ENCODE measurements at regions not wholly inside any gene's neighbourhood (a gene's known extent, or its start where the extent isn't known, plus 50 kb on each side); places are given as distances from the start of the nearest gene placed in this dataset.
"Not testable (repeated sequence)": the region's sequence is repeated elsewhere in the genome, so short reads cannot be mapped to it uniquely, and the experiment has no call there.

DNA sequence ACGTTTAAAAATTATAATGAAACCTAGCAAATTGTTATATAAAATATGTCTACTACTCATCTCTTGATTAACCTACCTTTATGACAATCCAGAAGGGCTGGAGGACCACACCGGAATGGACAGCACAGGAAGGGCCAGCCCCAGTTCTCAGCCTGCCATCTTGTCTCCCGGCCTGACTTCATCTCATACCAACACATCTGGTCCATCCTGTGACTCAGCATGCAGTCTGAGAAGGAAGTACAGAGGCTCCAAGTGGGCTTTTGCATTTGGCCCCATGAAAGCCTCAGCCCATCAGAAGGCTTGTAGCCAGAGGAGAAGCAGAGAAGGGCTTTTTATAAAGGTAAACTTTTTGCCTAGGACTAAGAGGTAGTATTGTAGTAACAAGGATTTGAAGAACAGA is 436.6 kb downstream of the MRPL39 start:
- DNase-seq (ENCODE audit: low read depth, low spot score): no peak
- TF ChIP-seq FOXP2 (optimal IDR thresholded peaks at IDR 0.05; ENCODE audit: control extremely low read depth, extremely low read length, insufficient read depth) (no peak), POLR2AphosphoS5 (IDR thresholded peaks at IDR 0.05; ENCODE audit: borderline replicate concordance, low read depth, low read length) (no peak), EZH2 (IDR thresholded peaks at IDR 0.05) (no peak)
- Histone ChIP-seq H3K4me3 (no peak overlapping the region), H3K36me3 (ENCODE audit: insufficient read depth, low read length) (no peaks in the 10 kb centered on the region), H3K27ac (no peak overlapping the region), H3K9ac (ENCODE audit: insufficient read length) (no peak overlapping the region), H3K9me3 (ENCODE audit: low read depth, low read length) (no peaks in the 10 kb centered on the region; the same call in 1 of the 2 replicates)

DNA sequence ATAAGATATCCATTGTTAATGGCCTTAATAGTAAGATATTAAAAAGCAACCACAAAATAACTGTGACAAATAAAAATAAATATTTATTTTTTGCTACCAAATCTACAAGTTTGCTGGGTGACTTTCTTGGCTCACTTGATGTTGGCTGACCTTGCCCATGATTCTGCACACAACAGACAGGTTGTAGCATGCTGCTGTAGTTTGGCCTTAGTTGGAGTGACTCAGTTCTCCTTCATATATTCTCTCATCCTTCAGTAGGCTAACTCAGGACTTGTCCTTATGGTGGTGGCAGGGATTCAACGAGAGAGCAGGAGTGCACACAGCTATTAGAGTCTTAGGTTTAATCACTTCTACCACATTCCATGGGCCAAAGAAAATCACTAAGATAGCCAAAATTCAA is 437.9 kb downstream of the MRPL39 start:
- no peak for TF ChIP-seq POLR2AphosphoS5 (IDR thresholded peaks at IDR 0.05; ENCODE audit: borderline replicate concordance, low read depth, low read length)
- TF ChIP-seq FOXP2 (optimal IDR thresholded peaks at IDR 0.05; ENCODE audit: control extremely low read depth, extremely low read length, insufficient read depth): no peak
- TF ChIP-seq EZH2 (IDR thresholded peaks at IDR 0.05): no peak

DNA sequence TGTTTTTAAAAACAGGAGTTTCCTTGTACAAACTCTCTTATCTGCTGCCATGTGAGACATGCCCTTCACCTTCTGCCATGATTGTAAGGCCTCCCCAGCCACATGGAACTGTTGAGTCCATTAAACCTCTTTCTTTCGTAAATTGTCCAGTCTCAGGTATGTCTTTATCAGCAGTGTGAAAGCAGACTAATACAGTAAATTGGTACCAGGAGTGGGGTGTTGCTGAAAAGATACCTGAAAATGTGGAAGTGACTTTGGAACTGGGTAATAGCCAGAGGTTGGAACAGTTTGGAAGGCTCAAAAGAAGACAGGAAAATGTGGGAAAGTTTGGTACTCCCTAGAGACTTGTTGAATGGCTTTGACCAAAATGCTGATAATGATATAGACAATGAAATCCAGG is 440.4 kb downstream of the MRPL39 start:
- not testable (repeated sequence) for DNase-seq (ENCODE audit: low read depth, low spot score); H3K4me3 ChIP-seq; H3K9ac ChIP-seq (ENCODE audit: insufficient read length); H3K27ac ChIP-seq; H3K36me3 ChIP-seq (ENCODE audit: insufficient read depth, low read length); H3K9me3 ChIP-seq (ENCODE audit: low read depth, low read length)

More for the DNA sequence above, 437.9 kb downstream of the MRPL39 start:
- no peaks in the 10 kb centered on the region; the same call in 1 of the 2 replicates for H3K9me3 ChIP-seq (ENCODE audit: low read depth, low read length)
- H3K9ac ChIP-seq (ENCODE audit: insufficient read length): no peak overlapping the region
- DNase-seq (ENCODE audit: low read depth, low spot score): no peak
- H3K36me3 ChIP-seq (ENCODE audit: insufficient read depth, low read length): no peaks in the 10 kb centered on the region
- no peak overlapping the region for H3K27ac ChIP-seq
- no peak overlapping the region for H3K4me3 ChIP-seq

DNA sequence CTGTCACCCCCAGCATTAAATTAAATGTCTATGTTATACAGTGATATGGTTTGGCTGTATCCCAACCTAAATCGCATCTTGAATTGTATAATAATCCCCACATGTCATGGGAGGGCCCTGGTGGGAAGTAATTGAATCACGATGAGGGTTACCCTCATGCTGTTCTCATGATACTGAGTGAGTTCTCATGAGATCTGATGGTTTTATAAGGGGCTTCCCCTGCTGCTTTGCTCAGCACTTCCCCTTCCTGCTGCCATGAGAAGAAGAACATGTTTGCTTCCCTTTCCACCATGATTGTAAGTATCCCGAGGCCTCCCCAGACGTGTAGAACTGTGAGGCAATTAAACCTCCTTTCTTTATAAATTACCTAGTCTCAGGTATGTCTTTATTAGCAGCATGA is 445.7 kb downstream of the MRPL39 start:
- Histone ChIP-seq H3K27ac (no peak overlapping the region), H3K4me3 (no peak overlapping the region), H3K9ac (ENCODE audit: insufficient read length) (no peak overlapping the region), H3K9me3 (ENCODE audit: low read depth, low read length) (no peaks in the 10 kb centered on the region), H3K36me3 (ENCODE audit: insufficient read depth, low read length) (no peaks in the 10 kb centered on the region)
- TF ChIP-seq POLR2AphosphoS5 (IDR thresholded peaks at IDR 0.05; ENCODE audit: borderline replicate concordance, low read depth, low read length) (no peak), FOXP2 (optimal IDR thresholded peaks at IDR 0.05; ENCODE audit: control extremely low read depth, extremely low read length, insufficient read depth) (no peak), EZH2 (IDR thresholded peaks at IDR 0.05) (no peak)
- no peak for DNase-seq (ENCODE audit: low read depth, low spot score)

DNA sequence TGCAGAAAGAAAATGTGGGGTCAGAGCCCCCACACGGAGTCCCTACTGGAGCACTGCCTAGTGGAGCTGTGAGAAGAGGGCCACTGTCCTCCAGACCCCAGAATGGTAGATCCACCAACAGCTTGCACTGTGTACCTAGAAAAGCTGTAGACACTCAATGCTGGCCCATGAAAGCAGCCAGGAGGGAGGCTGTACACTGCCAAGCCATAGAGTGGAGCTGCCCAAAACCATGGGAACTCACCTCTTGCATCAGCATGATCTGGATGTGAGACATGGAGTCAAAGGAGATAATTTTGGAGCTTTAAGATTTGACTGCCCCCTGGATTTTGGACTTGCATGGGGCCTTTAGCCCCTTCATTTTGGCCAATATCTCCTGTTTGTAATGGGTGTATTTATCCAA is 452.3 kb downstream of the MRPL39 start:
- DNase-seq (ENCODE audit: low read depth, low spot score); H3K9ac ChIP-seq (ENCODE audit: insufficient read length); H3K27ac ChIP-seq; H3K4me3 ChIP-seq; H3K36me3 ChIP-seq (ENCODE audit: insufficient read depth, low read length); H3K9me3 ChIP-seq (ENCODE audit: low read depth, low read length): not testable (repeated sequence)

DNA sequence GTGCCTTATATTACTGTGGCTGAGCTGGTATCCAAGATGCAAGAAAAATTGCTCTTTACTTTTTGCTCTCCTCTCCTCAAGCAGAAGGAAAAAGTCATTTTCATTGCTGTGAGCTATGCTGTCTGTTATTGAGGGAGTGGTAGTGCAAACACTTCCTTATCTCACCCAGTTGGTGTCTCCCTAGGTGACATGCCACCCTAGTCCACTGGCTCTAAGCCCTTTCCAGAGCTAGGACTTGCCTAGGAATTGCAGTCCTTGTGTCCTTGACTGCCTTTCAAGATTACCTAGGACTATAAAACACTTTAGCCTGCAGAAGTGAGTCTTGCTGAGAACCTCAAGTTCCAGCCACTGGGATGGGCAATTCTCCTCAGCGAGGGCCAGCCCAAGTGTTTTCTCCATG is 458.3 kb downstream of the MRPL39 start:
- no peaks in the 10 kb centered on the region for H3K36me3 ChIP-seq (ENCODE audit: insufficient read depth, low read length)
- TF ChIP-seq POLR2AphosphoS5 (IDR thresholded peaks at IDR 0.05; ENCODE audit: borderline replicate concordance, low read depth, low read length) (no peak), EZH2 (IDR thresholded peaks at IDR 0.05) (no peak), FOXP2 (optimal IDR thresholded peaks at IDR 0.05; ENCODE audit: control extremely low read depth, extremely low read length, insufficient read depth) (no peak)

DNA sequence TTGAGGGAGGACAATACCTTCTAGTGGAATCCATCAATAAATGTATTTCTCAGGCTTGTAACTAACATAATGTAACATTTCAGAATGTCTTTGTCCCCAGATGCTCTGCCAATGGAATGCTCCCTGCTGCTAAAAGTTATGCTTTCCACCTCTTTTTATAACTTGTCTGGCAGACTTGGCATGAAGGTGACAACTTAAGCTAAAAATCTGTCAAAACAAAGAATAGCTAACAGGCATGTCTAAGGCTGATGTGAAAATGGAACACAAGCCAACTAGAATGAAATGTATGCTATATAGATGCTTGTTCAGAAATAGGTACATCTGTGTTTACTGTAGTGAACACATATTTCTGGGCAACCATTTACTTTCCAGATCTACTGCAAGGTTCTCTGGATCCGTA is 467.9 kb downstream of the MRPL39 start:
- DNase-seq (ENCODE audit: low read depth, low spot score): no peak
- Histone ChIP-seq H3K36me3 (ENCODE audit: insufficient read depth, low read length) (no peaks in the 10 kb centered on the region), H3K27ac (no peak overlapping the region), H3K4me3 (no peak overlapping the region), H3K9me3 (ENCODE audit: low read depth, low read length) (no peaks in the 10 kb centered on the region), H3K9ac (ENCODE audit: insufficient read length) (no peak overlapping the region)
- TF ChIP-seq POLR2AphosphoS5 (IDR thresholded peaks at IDR 0.05; ENCODE audit: borderline replicate concordance, low read depth, low read length) (no peak), FOXP2 (optimal IDR thresholded peaks at IDR 0.05; ENCODE audit: control extremely low read depth, extremely low read length, insufficient read depth) (no peak), EZH2 (IDR thresholded peaks at IDR 0.05) (no peak)

More for the DNA sequence above, 458.3 kb downstream of the MRPL39 start:
- Histone ChIP-seq H3K9me3 (ENCODE audit: low read depth, low read length) (no peaks in the 10 kb centered on the region), H3K27ac (no peak overlapping the region), H3K4me3 (no peak overlapping the region), H3K9ac (ENCODE audit: insufficient read length) (no peak overlapping the region)
- no peak for DNase-seq (ENCODE audit: low read depth, low spot score)

DNA sequence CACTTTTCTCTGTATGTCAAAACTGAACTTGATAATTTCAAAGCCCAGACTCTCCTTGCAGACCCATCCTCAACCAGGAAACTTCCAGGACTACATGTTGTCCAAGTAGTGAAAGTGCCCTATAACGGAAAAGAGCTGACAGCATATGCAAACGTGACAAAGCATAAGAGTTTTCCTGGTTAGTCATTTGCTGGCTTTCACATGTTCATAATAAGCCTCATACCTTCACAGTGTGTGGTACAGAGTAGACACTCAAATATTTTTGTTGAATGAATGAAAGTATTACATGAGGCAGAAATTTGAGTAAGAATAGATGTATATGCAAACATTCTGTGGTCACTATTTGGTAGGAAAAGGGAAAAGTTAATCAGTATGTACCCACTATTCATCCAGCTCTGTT is 473.3 kb downstream of the MRPL39 start:
- Histone ChIP-seq H3K27ac (no peak overlapping the region), H3K9ac (ENCODE audit: insufficient read length) (no peak overlapping the region), H3K4me3 (no peak overlapping the region), H3K9me3 (ENCODE audit: low read depth, low read length) (no peaks in the 10 kb centered on the region), H3K36me3 (ENCODE audit: insufficient read depth, low read length) (no peaks in the 10 kb centered on the region)
- DNase-seq (ENCODE audit: low read depth, low spot score): no peak
- TF ChIP-seq EZH2 (IDR thresholded peaks at IDR 0.05) (no peak), POLR2AphosphoS5 (IDR thresholded peaks at IDR 0.05; ENCODE audit: borderline replicate concordance, low read depth, low read length) (no peak), FOXP2 (optimal IDR thresholded peaks at IDR 0.05; ENCODE audit: control extremely low read depth, extremely low read length, insufficient read depth) (no peak)

DNA sequence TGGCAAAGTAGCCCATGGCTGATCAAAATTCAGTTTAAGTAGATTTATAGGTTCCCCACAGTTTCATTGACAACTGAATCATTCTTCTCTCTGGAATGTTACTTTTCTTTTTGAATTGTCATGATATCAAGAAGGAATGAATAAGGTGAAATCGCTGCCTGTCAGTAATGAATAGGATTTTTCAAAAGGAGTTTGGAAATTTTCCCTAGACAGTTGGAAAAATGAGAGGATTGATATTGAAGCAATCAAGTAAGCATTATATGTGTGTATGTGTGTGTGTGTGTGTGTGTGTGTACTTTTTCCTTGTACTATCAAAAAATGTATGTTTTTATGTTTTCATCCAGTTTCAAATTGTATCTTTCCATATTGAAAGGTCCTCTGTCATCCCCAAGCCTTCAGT is 479.5 kb downstream of the MRPL39 start:
- H3K4me3 ChIP-seq: no peak overlapping the region
- TF ChIP-seq FOXP2 (optimal IDR thresholded peaks at IDR 0.05; ENCODE audit: control extremely low read depth, extremely low read length, insufficient read depth) (no peak), POLR2AphosphoS5 (IDR thresholded peaks at IDR 0.05; ENCODE audit: borderline replicate concordance, low read depth, low read length) (no peak), EZH2 (IDR thresholded peaks at IDR 0.05) (no peak)
- no peak overlapping the region for H3K27ac ChIP-seq
- H3K9ac ChIP-seq (ENCODE audit: insufficient read length): no peak overlapping the region
- no peaks in the 10 kb centered on the region for H3K36me3 ChIP-seq (ENCODE audit: insufficient read depth, low read length)
- no peak for DNase-seq (ENCODE audit: low read depth, low spot score)
- H3K9me3 ChIP-seq (ENCODE audit: low read depth, low read length): no peaks in the 10 kb centered on the region

Data from SK-N-MC (cell line).